Testis (tissue), 2 donors: ENCODE measurements at regions not wholly inside any gene's neighbourhood (a gene's known extent, or its start where the extent isn't known, plus 50 kb on each side); places are given as distances from the start of the nearest gene placed in this dataset.

ENCODE experiments used
- DNase-seq: peaks from one replicate; pipeline ENCODE4 v3.0.0-alpha.2; 2019
- H3K27ac ChIP-seq, 2 donors: fragments of 200-600 bp; sonication (generic); one replicate each; pipeline ENCODE4 v1.5.1; 2019
- H3K27me3 ChIP-seq: fragments of 200-600 bp; sonication (generic); one replicate; pipeline ENCODE4 v1.5.1; 2019
- H3K36me3 ChIP-seq: fragments of 200-600 bp; sonication (generic); one replicate; pipeline ENCODE4 v1.5.1; 2017; ENCODE audit warnings: low read depth; ENCODE audit errors: missing control alignments
- H3K4me1 ChIP-seq: fragments of 200-600 bp; sonication (generic); one replicate; pipeline ENCODE4 v1.5.1; 2019
- H3K4me3 ChIP-seq, 2 donors: fragments of 200-600 bp; sonication (generic); one replicate each; pipeline ENCODE4 v1.5.1; 2017 to 2019
- H3K9me3 ChIP-seq: fragments of 200-600 bp; sonication (generic); one replicate; pipeline ENCODE4 v1.5.1; 2017
- CTCF ChIP-seq, 3 experiments: fragments of 450-650 bp in 2 of 3; fragments of 200-600 bp in 1 of 3; sonication (generic) in 1 of 3; IDR thresholded peaks; one replicate each; pipeline ENCODE4 v1.5.1; 2016 to 2019; ENCODE audit warnings: antibody characterized with exemption in 3 of 3, mild to moderate bottlenecking in 2 of 3, moderate library complexity in 1 of 3
- POLR2A ChIP-seq: fragments of 450-650 bp; IDR thresholded peaks from one replicate; pipeline ENCODE4 v1.6.1; 2017; ENCODE audit warnings: antibody characterized with exemption, mild to moderate bottlenecking, moderate library complexity
- WGBS, 2 donors: methylation state at CpG; one replicate each; pipeline ENCODE4 v1.1.5; 2018; 5-methylcytosine and 5-hydroxymethylcytosine counted together
- intact Hi-C: fragments of 100-400 bp; cut with DNase I; formaldehyde crosslinking; loops from one replicate; pipeline ENCODE4 v1.15.1; 2023; ENCODE audit warnings: low total_unique reads

- H3K9me3 ChIP-seq, result no peaks in the 10 kb centered on the region
- DNase-seq, result no peak
- 91 to 99% methylated on average over 5 of the region's 5 CpGs for WGBS, 2 donors
- no peak overlapping the region for H3K4me3 ChIP-seq
- H3K27me3 ChIP-seq, result no peaks in the 10 kb centered on the region
- H3K27ac ChIP-seq, result no peak overlapping the region
- TF ChIP-seq POLR2A, result no peak
- no peaks in the 10 kb centered on the region for H3K36me3 ChIP-seq
- no peaks in the 10 kb centered on the region for H3K4me1 ChIP-seq
- intact Hi-C loops, result no loop called here
These were observed 67.3 kb upstream of the SHH start for GRCh38 chr7:155879592-155879991.

- 84 to 86% methylated on average over 8 of the region's 8 CpGs for WGBS, 2 donors
- TF ChIP-seq CTCF (IDR thresholded peaks at IDR 0.05) (no peak), POLR2A (no peak)
- Histone ChIP-seq H3K36me3 (no peaks in the 10 kb centered on the region), H3K27ac (no peak overlapping the region), H3K4me1 (no peaks in the 10 kb centered on the region), H3K9me3 (no peaks in the 10 kb centered on the region), H3K27me3 (no peaks in the 10 kb centered on the region), H3K4me3 (no peak overlapping the region)
- DNase-seq, result no peak
- intact Hi-C loops, result no loop called here
These were observed 66.4 kb upstream of the SHH start for GRCh38 chr7:155878674-155879073.

GRCh38 chr7:155878250-155878649 is 66.0 kb upstream of the SHH start:
- H3K9me3 ChIP-seq, result no peaks in the 10 kb centered on the region
- no peaks in the 10 kb centered on the region for H3K4me1 ChIP-seq
- no peak overlapping the region for H3K4me3 ChIP-seq
- H3K36me3 ChIP-seq, result no peaks in the 10 kb centered on the region
- TF ChIP-seq POLR2A (no peak), CTCF (IDR thresholded peaks at IDR 0.05) (no peak)
- no peak for DNase-seq
- intact Hi-C loops, result no loop called here
- no peak overlapping the region for H3K27ac ChIP-seq
- WGBS, 2 donors, result 73 to 81% methylated on average over 10 to 11 of the region's 11 CpGs
- H3K27me3 ChIP-seq, result no peaks in the 10 kb centered on the region

GRCh38 chr7:155877167-155877566 is 64.9 kb upstream of the SHH start:
- Histone ChIP-seq H3K36me3 (no peaks in the 10 kb centered on the region), H3K4me3 (no peak overlapping the region), H3K4me1 (no peaks in the 10 kb centered on the region), H3K9me3 (no peaks in the 10 kb centered on the region), H3K27ac (no peak overlapping the region), H3K27me3 (no peaks in the 10 kb centered on the region)
- TF ChIP-seq CTCF (IDR thresholded peaks at IDR 0.05) (no peak), POLR2A (no peak)
- WGBS, 2 donors, result 81 to 89% methylated on average over 2 of the region's 2 CpGs
- no peak for DNase-seq
- intact Hi-C loops, result no loop called here

- Histone ChIP-seq H3K4me1 (no peaks in the 10 kb centered on the region), H3K27ac (no peak overlapping the region), H3K9me3 (no peaks in the 10 kb centered on the region), H3K4me3 (no peak overlapping the region), H3K36me3 (no peaks in the 10 kb centered on the region), H3K27me3 (no peaks in the 10 kb centered on the region)
- WGBS, 2 donors, result 88 to 96% methylated on average over 3 of the region's 3 CpGs
- no peak for TF ChIP-seq POLR2A
- no peak for TF ChIP-seq CTCF (IDR thresholded peaks at IDR 0.05)
- intact Hi-C loops, result no loop called here
- no peak for DNase-seq
These were observed 62.1 kb upstream of the SHH start for GRCh38 chr7:155874411-155874810.
